ENCODE measurements at regions not wholly inside any gene's neighbourhood (a gene's known extent, or its start where the extent isn't known, plus 50 kb on each side); places are given as distances from the start of the nearest gene placed in this dataset.
"Not testable (repeated sequence)": the region's sequence is repeated elsewhere in the genome, so short reads cannot be mapped to it uniquely, and the experiment has no call there.

DNA sequence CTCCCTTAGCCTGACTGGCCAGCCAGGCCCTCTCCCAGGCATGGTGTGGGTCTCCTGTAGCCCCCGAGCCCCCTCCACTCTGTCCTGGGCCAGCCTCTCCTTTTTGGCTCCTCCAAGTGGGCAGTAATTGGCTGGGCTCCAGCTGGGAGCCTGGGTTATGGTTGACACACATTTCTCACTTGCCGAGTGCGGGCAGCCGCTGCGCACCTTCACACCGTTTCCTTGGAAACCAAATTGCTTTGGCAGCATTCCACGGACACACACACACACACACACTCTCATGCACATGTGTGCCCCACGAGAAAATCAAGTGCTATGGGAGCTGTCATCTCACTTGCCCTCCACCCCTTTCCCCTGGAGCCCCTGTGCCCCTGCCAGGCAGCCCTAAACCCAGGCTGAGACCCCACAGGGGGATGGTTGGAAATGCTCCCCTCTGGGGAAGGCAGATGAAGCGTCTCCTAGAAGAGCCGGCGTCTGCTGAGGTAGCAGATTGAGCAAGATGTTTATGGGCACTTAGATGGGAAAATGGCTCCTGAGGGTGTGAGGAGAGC is 402.7 kb upstream of the TNRC6C start:
- H3K27ac Mint-ChIP-seq, result no peak overlapping the region
- H3K9me3 Mint-ChIP-seq, result no peaks in the 10 kb centered on the region
- intact Hi-C loops (cut with micrococcal nuclease), result no loop called here
- ChIA-PET POLR2A (no interaction called here), CTCF (no interaction called here)
- H3K4me3 Mint-ChIP-seq, result no peak overlapping the region
- H3K36me3 Mint-ChIP-seq, result no peaks in the 10 kb centered on the region
- no peaks in the 10 kb centered on the region for H3K4me1 Mint-ChIP-seq (ENCODE audit: low read depth)
- H3K27me3 Mint-ChIP-seq, result peaks cover 4% of the 10 kb centered on the region
- no peak for DNase-seq

DNA sequence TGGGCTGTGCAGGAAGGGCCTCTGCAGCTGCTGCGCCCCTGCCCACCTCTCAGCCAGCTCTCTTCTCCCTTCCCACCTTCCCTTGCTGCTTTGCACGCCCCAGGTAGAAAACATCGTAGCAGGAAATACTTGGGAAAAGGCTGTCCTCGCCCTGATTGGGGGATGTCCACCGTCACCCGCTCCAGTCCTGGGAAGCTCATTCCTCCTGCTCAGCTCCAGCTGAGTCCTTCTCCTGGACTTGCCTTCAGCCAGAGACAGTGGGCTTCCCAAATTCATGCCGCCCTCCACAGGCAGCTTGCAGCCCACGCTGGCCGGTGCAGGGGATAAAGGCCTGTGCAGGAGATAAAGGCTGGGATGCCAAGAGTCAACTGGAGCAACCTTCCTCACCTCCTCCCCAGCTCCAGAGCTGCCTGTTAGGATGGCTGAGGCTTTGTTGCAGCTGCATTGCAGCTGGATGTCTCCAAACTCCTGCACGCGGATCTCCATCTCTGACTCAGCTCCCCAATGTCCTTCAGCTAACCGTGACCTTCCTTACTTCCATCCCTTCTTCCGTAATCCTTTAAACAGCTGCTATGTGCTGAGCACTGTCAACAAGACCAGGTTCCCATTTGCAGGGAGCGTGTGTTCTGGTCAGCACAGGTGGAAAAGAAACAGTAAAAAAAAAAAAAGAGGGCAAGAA is 402.0 kb upstream of the TNRC6C start:
- peak overlapping the region; percentile 54 for H3K27ac Mint-ChIP-seq
- ChIA-PET POLR2A (no interaction called here), CTCF (interaction anchor here (1.0 kb wide), 1 partner anchor 94 kb away, joined by 3 read pairs; no protein-coding TSS in a partner anchor)
- no peak overlapping the region for H3K4me3 Mint-ChIP-seq
- H3K27me3 Mint-ChIP-seq, result peaks cover 4% of the 10 kb centered on the region
- no peaks in the 10 kb centered on the region for H3K4me1 Mint-ChIP-seq (ENCODE audit: low read depth)
- intact Hi-C loops (cut with micrococcal nuclease), result no loop called here
- DNase-seq, result no peak
- no peaks in the 10 kb centered on the region for H3K9me3 Mint-ChIP-seq
- H3K36me3 Mint-ChIP-seq, result no peaks in the 10 kb centered on the region

- H3K4me3 Mint-ChIP-seq, result no peak overlapping the region
- H3K36me3 Mint-ChIP-seq, result no peaks in the 10 kb centered on the region
- no peak overlapping the region for H3K27ac Mint-ChIP-seq
- ChIA-PET CTCF (interaction anchor here (0.5 to 0.7 kb wide), 2 partner anchors 35 to 526 kb away, joined by 3 read pairs; no protein-coding TSS in a partner anchor), POLR2A (no interaction called here)
- H3K9me3 Mint-ChIP-seq, result no peaks in the 10 kb centered on the region
- peaks cover 4% of the 10 kb centered on the region for H3K27me3 Mint-ChIP-seq
- no peak for DNase-seq
- intact Hi-C loops (cut with micrococcal nuclease), result no loop called here
- no peaks in the 10 kb centered on the region for H3K4me1 Mint-ChIP-seq (ENCODE audit: low read depth)
These were observed 399.5 kb upstream of the TNRC6C start for GRCh38 chr17:77558846-77559626.

- DNase-seq, result no peak
- Mint-ChIP-seq H3K4me3 (no peak overlapping the region), H3K4me1 (ENCODE audit: low read depth) (no peaks in the 10 kb centered on the region), H3K27me3 (peaks cover 4% of the 10 kb centered on the region), H3K9me3 (no peaks in the 10 kb centered on the region), H3K36me3 (no peaks in the 10 kb centered on the region), H3K27ac (no peak overlapping the region)
- intact Hi-C loops (cut with micrococcal nuclease), result no loop called here
- ChIA-PET CTCF (no interaction called here), POLR2A (no interaction called here)
These were observed 398.1 kb upstream of the TNRC6C start for GRCh38 chr17:77560381-77560780.

GRCh38 chr17:77560841-77561240 is 397.7 kb upstream of the TNRC6C start:
- Mint-ChIP-seq H3K27me3 (peaks cover 4% of the 10 kb centered on the region), H3K4me3 (no peak overlapping the region), H3K9me3 (no peaks in the 10 kb centered on the region), H3K27ac (no peak overlapping the region), H3K36me3 (no peaks in the 10 kb centered on the region), H3K4me1 (ENCODE audit: low read depth) (no peaks in the 10 kb centered on the region)
- intact Hi-C loops (cut with micrococcal nuclease), result no loop called here
- ChIA-PET POLR2A (interaction anchor here (0.6 kb wide), 1 partner anchor 92 kb away, joined by 3 read pairs; no protein-coding TSS in a partner anchor), CTCF (no interaction called here)
- DNase-seq, result no peak

- intact Hi-C loops (cut with micrococcal nuclease); POLR2A ChIA-PET: not testable (repeated sequence)
These were observed 396.1 kb upstream of the TNRC6C start for GRCh38 chr17:77562361-77562760.

GRCh38 chr17:77563439-77564102 is 394.9 kb upstream of the TNRC6C start:
- Mint-ChIP-seq H3K4me3 (no peak overlapping the region), H3K4me1 (ENCODE audit: low read depth) (no peaks in the 10 kb centered on the region), H3K27ac (no peak overlapping the region), H3K27me3 (peaks cover 5% of the 10 kb centered on the region), H3K9me3 (no peaks in the 10 kb centered on the region), H3K36me3 (no peaks in the 10 kb centered on the region)
- DNase-seq, result no peak
- intact Hi-C loops (cut with micrococcal nuclease), result no loop called here
- CTCF ChIA-PET, result interaction anchor here (1.5 kb wide), 1 partner anchor 21 kb away, joined by 6 read pairs; no protein-coding TSS in a partner anchor
- POLR2A ChIA-PET, result no interaction called here

More at GRCh38 chr17:77562361-77562760, 396.1 kb upstream of the TNRC6C start:
- not testable (repeated sequence) for H3K27ac Mint-ChIP-seq; DNase-seq; H3K36me3 Mint-ChIP-seq; H3K9me3 Mint-ChIP-seq; H3K4me3 Mint-ChIP-seq; H3K27me3 Mint-ChIP-seq; H3K4me1 Mint-ChIP-seq (ENCODE audit: low read depth)
- CTCF ChIA-PET, result interaction anchor here (1.5 kb wide), 1 partner anchor 19 kb away, joined by 6 read pairs; no protein-coding TSS in a partner anchor

DNA sequence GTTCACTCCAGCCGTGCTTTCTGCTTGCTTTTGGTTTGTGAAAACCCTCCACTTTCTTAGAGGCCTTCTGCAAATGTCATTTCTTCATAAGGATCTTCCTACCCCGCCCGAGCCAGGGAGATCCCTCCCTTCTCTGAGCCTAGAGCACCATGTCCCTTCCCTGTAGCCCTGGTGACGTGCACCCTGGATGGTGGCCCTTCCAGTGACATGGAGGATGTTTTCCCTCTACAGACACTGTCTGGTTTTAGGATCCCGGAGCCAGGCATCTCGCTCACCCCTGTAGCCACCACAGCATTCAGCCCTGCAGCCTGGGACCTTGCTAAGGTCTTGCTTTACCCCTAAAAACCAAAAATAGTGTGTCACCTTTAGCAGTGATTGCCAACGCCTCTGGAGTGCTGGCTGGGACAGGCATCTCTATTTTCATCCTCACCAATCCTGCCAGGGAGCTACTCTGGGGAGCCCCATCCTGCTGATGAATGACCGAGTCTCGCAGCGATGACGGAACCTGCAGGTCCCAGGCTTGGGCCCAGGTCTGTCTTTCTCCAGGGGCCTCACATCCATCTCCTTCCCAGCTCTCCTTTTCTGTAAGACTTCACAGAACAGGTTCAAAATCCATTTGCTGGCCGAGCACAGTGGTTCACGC is 394.1 kb upstream of the TNRC6C start:
- no peak for DNase-seq
- no peak overlapping the region for H3K27ac Mint-ChIP-seq
- POLR2A ChIA-PET, result no interaction called here

DNA sequence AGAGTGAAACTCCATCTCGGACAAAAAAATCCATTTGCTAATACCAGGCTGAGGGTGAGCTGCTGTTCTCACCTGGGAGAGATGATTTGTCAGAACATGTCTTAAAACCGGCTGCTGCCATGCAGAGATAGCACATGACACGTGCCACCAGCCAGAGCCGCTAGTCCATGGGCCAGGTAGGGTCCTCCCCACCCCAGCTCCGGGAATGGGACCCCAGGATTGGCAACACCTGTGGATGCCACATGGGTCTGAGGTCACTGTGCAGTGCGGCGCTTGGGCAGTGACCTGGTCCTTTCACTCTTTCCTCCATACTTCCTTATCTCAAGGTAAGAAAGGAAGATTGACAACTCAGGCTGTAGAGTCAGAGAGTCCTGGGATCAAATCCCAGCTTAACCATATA is 393.3 kb upstream of the TNRC6C start:
- intact Hi-C loops (cut with micrococcal nuclease), result no loop called here
- Mint-ChIP-seq H3K27ac (no peak overlapping the region), H3K9me3 (no peaks in the 10 kb centered on the region), H3K27me3 (peaks cover 6% of the 10 kb centered on the region), H3K4me3 (no peak overlapping the region), H3K4me1 (ENCODE audit: low read depth) (no peaks in the 10 kb centered on the region), H3K36me3 (no peaks in the 10 kb centered on the region)
- POLR2A ChIA-PET, result no interaction called here
- CTCF ChIA-PET, result no interaction called here
- no peak for DNase-seq

More for the DNA sequence above, 394.1 kb upstream of the TNRC6C start:
- H3K4me3 Mint-ChIP-seq, result no peak overlapping the region
- H3K27me3 Mint-ChIP-seq, result peaks cover 7% of the 10 kb centered on the region
- H3K36me3 Mint-ChIP-seq, result no peaks in the 10 kb centered on the region
- no peaks in the 10 kb centered on the region for H3K9me3 Mint-ChIP-seq
- intact Hi-C loops (cut with micrococcal nuclease), result no loop called here
- no peaks in the 10 kb centered on the region for H3K4me1 Mint-ChIP-seq (ENCODE audit: low read depth)
- CTCF ChIA-PET, result no interaction called here

- ChIA-PET CTCF (no interaction called here), POLR2A (no interaction called here)
- peaks cover 6% of the 10 kb centered on the region for H3K27me3 Mint-ChIP-seq
- intact Hi-C loops (cut with micrococcal nuclease), result no loop called here
- no peaks in the 10 kb centered on the region for H3K36me3 Mint-ChIP-seq
- no peaks in the 10 kb centered on the region for H3K4me1 Mint-ChIP-seq (ENCODE audit: low read depth)
- DNase-seq, result no peak
- H3K9me3 Mint-ChIP-seq, result no peaks in the 10 kb centered on the region
- no peak overlapping the region for H3K4me3 Mint-ChIP-seq
- H3K27ac Mint-ChIP-seq, result no peak overlapping the region
These were observed 392.4 kb upstream of the TNRC6C start for GRCh38 chr17:77566151-77566550.

GRCh38 chr17:77566566-77567138 is 391.9 kb upstream of the TNRC6C start:
- Mint-ChIP-seq H3K9me3 (no peaks in the 10 kb centered on the region), H3K4me1 (ENCODE audit: low read depth) (peaks cover 4% of the 10 kb centered on the region), H3K4me3 (no peak overlapping the region), H3K27ac (no peak overlapping the region), H3K27me3 (peaks cover 8% of the 10 kb centered on the region), H3K36me3 (no peaks in the 10 kb centered on the region)
- ChIA-PET POLR2A (no interaction called here), CTCF (no interaction called here)
- no peak for DNase-seq
- intact Hi-C loops (cut with micrococcal nuclease), result no loop called here

DNA sequence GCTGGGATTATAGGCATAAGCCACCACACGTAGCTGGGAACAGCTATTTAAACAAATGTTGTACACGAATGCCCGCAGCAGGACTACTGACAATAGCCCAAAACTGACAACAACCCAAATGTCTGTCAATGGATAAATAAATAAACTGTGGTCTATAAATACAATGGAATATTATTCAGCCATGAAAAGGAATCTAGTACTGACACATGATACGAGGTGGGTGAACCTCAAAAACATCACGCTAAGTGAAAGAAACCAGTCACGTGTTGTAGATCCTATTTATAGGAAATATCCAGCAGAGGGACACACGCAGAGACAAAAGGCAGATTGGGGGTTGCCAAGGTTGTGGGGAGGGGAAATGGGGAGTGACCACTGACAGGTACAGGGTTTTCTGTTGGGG is 390.0 kb upstream of the TNRC6C start:
- no peak for DNase-seq
- no peak overlapping the region for H3K27ac Mint-ChIP-seq
- no peaks in the 10 kb centered on the region for H3K9me3 Mint-ChIP-seq
- ChIA-PET CTCF (no interaction called here), POLR2A (no interaction called here)
- H3K36me3 Mint-ChIP-seq, result no peaks in the 10 kb centered on the region
- H3K4me3 Mint-ChIP-seq, result no peak overlapping the region
- peaks cover 17% of the 10 kb centered on the region for H3K27me3 Mint-ChIP-seq
- intact Hi-C loops (cut with micrococcal nuclease), result no loop called here
- peaks cover 7% of the 10 kb centered on the region for H3K4me1 Mint-ChIP-seq (ENCODE audit: low read depth)
